HG02610 (cell line): ENCODE measurements at regions not wholly inside any gene's neighbourhood (a gene's known extent, or its start where the extent isn't known, plus 50 kb on each side); places are given as distances from the start of the nearest gene placed in this dataset.

ENCODE experiments used
- ATAC-seq: cut with Tn5 transposase; IDR thresholded peaks from one replicate; pipeline ENCODE4 v1.9.1; 2021; ENCODE audit warnings: mild to moderate bottlenecking, moderate library complexity; ENCODE audit not compliant: unreplicated experiment

GRCh38 chr1:81634294-81634693 is 166.4 kb upstream of the ADGRL2 start:
- ATAC-seq: no peak

DNA sequence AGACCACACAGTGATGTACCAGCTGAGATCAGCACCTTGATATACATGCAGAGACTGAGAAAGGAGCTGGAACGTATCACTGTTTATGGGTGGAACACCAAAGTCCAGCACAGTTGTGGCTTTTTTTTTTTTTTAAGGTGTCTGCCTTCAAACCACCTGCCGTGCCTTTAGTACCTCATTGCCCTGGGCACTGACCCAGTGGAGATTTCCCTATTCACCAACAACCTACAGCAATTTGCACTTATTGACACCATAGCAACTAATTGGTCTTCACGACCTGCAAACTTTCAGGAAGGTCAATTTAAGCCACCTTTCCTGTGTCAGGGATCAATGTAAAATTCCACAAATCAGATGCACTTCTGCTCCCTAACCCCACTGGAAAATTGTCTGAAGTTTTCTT is 181.6 kb upstream of the ADGRL2 start:
- no peak for ATAC-seq

DNA sequence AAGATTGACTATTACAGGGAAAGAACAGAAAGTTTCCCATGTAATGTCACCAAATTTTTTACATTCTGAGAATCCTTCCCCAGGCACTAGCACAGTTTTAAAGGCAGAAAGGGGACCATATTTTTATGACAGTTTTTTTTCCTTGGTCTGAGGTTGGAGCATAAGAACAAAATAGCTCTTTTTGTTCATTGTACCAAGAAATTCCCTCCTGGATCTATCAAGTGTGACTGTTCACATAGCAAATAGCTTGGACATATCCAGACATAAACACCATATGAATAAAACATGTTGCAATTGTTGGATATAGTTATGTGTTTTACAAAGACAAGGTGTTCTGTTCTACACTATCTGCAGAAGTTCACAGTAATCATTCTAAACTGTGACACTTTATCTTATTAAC is 182.4 kb upstream of the ADGRL2 start:
- no peak for ATAC-seq

GRCh38 chr1:81617308-81617967 is 183.3 kb upstream of the ADGRL2 start:
- ATAC-seq: no peak

GRCh38 chr1:81613803-81614202 is 186.9 kb upstream of the ADGRL2 start:
- no peak for ATAC-seq

GRCh38 chr1:81607924-81608323 is 192.8 kb upstream of the ADGRL2 start:
- ATAC-seq: no peak

- ATAC-seq: no peak
Measured at GRCh38 chr1:81607086-81607485, 193.6 kb upstream of the ADGRL2 start.

- ATAC-seq: no peak
Measured at GRCh38 chr1:81606656-81607055, 194.1 kb upstream of the ADGRL2 start.

- ATAC-seq: no peak
Measured at GRCh38 chr1:81605023-81605422, 195.7 kb upstream of the ADGRL2 start.

GRCh38 chr1:81600878-81601622 is 199.7 kb upstream of the ADGRL2 start:
- ATAC-seq: peak; percentile 51

DNA sequence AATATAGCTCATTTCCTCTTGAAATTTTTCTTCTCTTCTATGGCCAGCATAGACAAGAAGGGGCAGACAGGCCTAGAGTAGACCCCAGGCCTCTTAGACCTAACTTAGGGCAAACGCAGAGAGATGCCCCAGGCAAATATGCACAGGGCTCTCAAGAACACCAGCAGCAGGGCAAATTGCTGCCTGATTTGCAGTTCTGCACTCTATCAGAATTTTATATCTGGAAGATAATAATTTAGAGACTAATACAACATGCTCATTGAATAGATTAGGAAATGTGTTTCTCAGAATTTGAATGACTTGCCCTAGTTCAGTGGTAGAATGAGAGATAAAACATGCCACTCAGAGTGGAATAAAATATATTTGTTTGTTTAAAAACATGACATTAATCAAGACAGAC is 200.4 kb upstream of the ADGRL2 start:
- no peak for ATAC-seq

GRCh38 chr1:81598623-81599022 is 202.1 kb upstream of the ADGRL2 start:
- ATAC-seq: no peak

DNA sequence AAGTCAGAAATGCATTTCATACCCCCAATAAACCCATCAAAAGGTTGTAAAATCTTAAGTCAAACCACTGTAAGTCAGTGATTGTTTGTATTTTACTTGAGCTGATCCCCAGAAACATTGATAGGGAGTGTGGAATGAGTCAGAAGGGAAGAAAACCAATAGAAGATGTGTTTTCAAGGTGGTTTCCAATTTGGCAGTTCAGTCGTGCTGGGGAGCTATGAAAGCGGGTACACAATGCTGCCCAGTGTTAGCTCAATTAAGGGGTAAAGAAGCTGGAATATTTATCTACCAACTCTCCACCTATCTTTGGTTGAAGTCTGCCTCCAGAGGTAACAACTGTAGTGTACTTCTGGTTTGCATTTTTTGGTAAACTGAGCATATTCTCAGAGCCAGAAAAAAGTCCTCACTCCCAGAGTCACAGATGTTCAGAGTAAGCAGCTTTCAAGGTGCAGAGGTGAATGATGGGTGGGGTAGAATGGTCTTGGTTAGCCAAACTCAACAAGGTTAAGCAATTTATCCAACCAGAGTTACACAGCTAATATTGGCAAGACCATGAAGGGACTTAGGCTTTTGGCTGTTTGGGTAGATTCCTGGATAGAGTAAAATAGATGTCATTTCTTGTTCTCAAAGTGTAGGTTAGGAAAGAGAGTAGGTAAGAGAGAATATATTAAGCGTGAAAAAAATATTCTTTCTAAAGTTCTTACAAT is 202.9 kb upstream of the ADGRL2 start:
- no peak for ATAC-seq

GRCh38 chr1:81596341-81596740 is 204.4 kb upstream of the ADGRL2 start:
- no peak for ATAC-seq

DNA sequence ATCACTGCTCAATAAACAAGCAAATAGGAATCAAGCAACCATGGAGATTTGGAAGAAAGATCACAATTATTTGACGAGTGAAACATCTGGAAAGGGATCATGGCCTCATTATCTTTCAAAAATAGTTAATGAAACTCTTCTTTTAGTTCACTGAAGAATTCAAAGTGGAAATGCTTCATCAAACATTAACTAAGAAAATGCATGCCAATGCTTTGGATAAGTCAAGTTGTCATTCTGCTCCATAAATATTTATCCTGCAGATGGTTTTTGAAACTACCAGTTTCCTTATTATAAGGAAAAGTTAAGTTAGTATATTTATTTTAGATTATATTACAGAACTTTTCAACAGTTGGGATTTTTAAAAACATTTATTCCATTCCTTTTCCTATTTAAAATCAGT is 206.5 kb upstream of the ADGRL2 start:
- no peak for ATAC-seq

GRCh38 chr1:81592233-81592632 is 208.5 kb upstream of the ADGRL2 start:
- no peak for ATAC-seq

GRCh38 chr1:81590171-81590570 is 210.6 kb upstream of the ADGRL2 start:
- no peak for ATAC-seq

DNA sequence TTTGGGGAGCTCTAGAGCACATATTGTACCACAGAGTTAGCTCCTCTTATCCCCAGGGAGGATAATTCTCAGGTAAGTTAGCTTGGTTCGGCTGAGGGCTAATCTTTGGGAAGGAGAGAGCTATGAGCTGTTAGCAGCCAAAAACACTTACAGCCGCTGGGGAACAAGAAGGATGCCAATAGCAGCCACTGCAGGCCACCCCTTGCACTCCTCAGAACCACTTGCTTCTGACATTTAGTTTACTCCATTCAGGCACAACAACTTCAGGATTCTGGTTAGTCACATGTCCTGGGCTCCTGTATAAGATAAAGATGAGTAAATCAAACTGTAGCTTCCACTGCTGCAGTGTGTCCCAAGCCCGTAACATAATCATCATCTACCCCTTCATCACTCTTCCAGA is 212.6 kb upstream of the ADGRL2 start:
- no peak for ATAC-seq

DNA sequence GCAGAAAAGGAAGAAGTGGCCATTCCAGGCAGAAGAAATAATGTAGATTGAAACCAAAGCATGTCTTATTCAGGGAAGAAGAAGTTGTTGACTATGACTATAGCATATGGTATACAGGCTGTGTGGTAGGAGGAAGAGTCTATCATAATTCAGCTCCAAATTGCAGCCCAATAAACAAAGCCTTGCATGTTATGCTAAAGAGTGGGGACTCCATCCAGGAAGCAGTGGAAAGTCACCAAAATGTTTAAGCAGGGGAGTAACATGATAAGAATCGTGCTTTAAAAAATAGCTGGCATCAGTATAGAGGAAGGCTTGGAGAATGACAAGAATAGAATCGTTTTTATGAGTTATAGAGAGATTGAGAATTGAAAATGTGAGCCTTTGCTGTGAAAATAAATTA is 213.3 kb upstream of the ADGRL2 start:
- no peak for ATAC-seq

DNA sequence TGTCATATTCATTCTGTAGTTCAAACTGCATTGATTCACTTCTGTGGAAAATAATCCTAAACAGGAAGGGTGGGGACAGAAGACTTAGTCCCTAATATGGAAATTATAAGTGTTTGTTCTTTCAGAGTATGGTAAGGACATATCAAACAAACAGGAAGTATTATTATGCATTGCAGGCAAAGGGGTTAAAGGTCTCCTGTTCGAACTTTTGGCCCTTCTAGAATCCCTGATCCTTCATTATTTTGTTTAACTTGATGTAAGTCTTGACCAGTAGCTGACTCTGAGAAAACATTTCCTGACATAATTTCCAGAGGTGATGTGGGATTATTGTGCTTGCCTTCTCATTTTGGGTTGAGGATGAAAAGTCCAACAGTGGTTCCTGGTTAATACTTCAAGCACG is 215.4 kb upstream of the ADGRL2 start:
- no peak for ATAC-seq

GRCh38 chr1:81584398-81584797 is 216.3 kb upstream of the ADGRL2 start:
- no peak for ATAC-seq

DNA sequence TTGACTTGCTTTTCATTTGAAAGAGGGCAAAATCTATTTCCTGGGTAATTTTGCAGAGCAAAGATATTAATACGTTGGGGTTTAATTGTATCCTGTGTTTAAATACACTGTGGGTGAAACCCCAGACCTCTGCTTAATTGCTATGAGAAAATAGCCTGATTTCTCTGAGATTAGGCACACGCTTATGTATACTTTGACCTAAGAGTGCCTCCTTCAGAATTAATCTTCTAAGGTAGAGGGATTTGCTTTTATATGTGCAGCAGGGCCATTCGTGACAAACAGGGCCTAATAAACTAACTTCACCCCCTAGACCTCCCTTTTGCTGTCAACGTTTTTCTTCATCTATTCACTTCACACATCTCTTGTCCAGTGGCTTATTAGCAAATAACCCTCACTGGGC is 216.9 kb upstream of the ADGRL2 start:
- no peak for ATAC-seq
